ENCODE measurements at regions not wholly inside any gene's neighbourhood (a gene's known extent, or its start where the extent isn't known, plus 50 kb on each side); places are given as distances from the start of the nearest gene placed in this dataset.

DNA sequence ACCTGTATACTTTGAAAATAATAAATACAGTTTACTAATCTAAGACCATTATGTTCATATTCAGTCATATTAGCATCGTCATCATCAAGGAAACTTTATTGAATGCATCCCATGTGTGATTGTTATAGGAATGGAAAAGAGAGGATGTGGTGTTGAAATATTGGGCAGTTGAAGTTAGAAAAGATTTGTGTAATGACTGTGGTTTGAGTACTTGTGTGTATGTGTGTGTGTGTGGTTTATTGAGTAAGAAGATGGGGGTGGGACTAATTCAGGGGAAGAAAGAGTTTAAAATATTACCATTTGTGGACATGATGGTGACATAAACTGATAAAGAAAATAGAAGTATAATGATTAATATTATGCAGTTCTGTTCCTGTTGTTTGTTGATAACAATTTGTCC is 238.7 kb upstream of the SEL1L start:
- TF ChIP-seq FOSL2 (IDR thresholded peaks at IDR 0.05), result no peak
- TF ChIP-seq FOSL2 (CRISPR knock-in tag; IDR thresholded peaks at IDR 0.05), result no peak
- TF ChIP-seq CBX2 (IDR thresholded peaks at IDR 0.05; ENCODE audit: borderline replicate concordance, low read depth), result no peak
- TF ChIP-seq SMC3 (IDR thresholded peaks at IDR 0.05), result no peak
- no peak for TF ChIP-seq HEYL (CRISPR knock-in tag; IDR thresholded peaks at IDR 0.05)
- no peak for TF ChIP-seq POLR2A (IDR thresholded peaks at IDR 0.05; ENCODE audit: low read length)
- TF ChIP-seq RCOR1 (IDR thresholded peaks at IDR 0.05; ENCODE audit: low read depth, low read length), result no peak
- no peak for TF ChIP-seq CTCF (IDR thresholded peaks at IDR 0.05)
- TF ChIP-seq EP300 (IDR thresholded peaks at IDR 0.05), result no peak
- no peak for TF ChIP-seq JUN (IDR thresholded peaks at IDR 0.05)
- no peak for TF ChIP-seq CEBPB (IDR thresholded peaks at IDR 0.05)
- TF ChIP-seq, protein P1, sequence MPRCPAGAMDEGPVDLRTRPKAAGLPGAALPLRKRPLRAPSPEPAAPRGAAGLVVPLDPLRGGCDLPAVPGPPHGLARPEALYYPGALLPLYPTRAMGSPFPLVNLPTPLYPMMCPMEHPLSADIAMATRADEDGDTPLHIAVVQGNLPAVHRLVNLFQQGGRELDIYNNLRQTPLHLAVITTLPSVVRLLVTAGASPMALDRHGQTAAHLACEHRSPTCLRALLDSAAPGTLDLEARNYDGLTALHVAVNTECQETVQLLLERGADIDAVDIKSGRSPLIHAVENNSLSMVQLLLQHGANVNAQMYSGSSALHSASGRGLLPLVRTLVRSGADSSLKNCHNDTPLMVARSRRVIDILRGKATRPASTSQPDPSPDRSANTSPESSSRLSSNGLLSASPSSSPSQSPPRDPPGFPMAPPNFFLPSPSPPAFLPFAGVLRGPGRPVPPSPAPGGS (IDR thresholded peaks at IDR 0.05), result no peak
- TF ChIP-seq, protein P2, sequence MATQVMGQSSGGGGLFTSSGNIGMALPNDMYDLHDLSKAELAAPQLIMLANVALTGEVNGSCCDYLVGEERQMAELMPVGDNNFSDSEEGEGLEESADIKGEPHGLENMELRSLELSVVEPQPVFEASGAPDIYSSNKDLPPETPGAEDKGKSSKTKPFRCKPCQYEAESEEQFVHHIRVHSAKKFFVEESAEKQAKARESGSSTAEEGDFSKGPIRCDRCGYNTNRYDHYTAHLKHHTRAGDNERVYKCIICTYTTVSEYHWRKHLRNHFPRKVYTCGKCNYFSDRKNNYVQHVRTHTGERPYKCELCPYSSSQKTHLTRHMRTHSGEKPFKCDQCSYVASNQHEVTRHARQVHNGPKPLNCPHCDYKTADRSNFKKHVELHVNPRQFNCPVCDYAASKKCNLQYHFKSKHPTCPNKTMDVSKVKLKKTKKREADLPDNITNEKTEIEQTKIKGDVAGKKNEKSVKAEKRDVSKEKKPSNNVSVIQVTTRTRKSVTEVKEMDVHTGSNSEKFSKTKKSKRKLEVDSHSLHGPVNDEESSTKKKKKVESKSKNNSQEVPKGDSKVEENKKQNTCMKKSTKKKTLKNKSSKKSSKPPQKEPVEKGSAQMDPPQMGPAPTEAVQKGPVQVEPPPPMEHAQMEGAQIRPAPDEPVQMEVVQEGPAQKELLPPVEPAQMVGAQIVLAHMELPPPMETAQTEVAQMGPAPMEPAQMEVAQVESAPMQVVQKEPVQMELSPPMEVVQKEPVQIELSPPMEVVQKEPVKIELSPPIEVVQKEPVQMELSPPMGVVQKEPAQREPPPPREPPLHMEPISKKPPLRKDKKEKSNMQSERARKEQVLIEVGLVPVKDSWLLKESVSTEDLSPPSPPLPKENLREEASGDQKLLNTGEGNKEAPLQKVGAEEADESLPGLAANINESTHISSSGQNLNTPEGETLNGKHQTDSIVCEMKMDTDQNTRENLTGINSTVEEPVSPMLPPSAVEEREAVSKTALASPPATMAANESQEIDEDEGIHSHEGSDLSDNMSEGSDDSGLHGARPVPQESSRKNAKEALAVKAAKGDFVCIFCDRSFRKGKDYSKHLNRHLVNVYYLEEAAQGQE (IDR thresholded peaks at IDR 0.05), result no peak
- TF ChIP-seq CHD4 (IDR thresholded peaks at IDR 0.05; ENCODE audit: borderline replicate concordance), result no peak
